SK-N-SH (cell line): ENCODE measurements at regions not wholly inside any gene's neighbourhood (a gene's known extent, or its start where the extent isn't known, plus 50 kb on each side); places are given as distances from the start of the nearest gene placed in this dataset.

Experiments
- CTCF ChIA-PET: fragments of 300-600, 350-600 bp; formaldehyde crosslinking; extraction: SDS; loops from one replicate; lab custom pipeline; 2021; lab: Yijun Ruan, JAX
- POLR2A ChIA-PET: fragments of 350-600 bp; sonication (Branson Sonifier 250); formaldehyde crosslinking; extraction: SDS; loops from one replicate; lab custom pipeline; 2020; ENCODE audit warnings: antibody characterized with exemption, inconsistent platforms; lab: Yijun Ruan, JAX
- DNase-seq: peaks from one replicate; pipeline ENCODE4 v3.0.0; 2012
- H2AFZ ChIP-seq: fragments of 200-600 bp; sonication (generic); 2 replicates; pipeline ENCODE4 v1.8.1; 2016; ENCODE audit warnings: antibody characterized with exemption, mild to moderate bottlenecking, low read depth
- H3F3A ChIP-seq: fragments of 200-600 bp; sonication (generic); replicated peaks from 2 replicates; pipeline ENCODE3; 2016; ENCODE audit warnings: antibody characterized with exemption, mild to moderate bottlenecking; ENCODE audit not compliant: insufficient read depth
- H3K27ac ChIP-seq, 2 experiments: fragments of 200-500 bp in 1 of 2; fragments of 200-600 bp in 1 of 2; sonication (Bioruptor generic) in 1 of 2; sonication (generic), shearing (Covaris generic) in 1 of 2; 2 replicates each; pipeline versions ENCODE4 v1.5.1 to v1.6.1; 2014 to 2016; ENCODE audit warnings: low read depth in 2 of 2, inconsistent platforms in 1 of 2, low read length in 1 of 2, mild to moderate bottlenecking in 1 of 2, mixed read lengths in 1 of 2
- H3K27me3 ChIP-seq: fragments of 200-600 bp; sonication (generic), shearing (Covaris generic); 2 replicates; pipeline ENCODE4 v1.6.1; 2016; ENCODE audit warnings: mixed run types; ENCODE audit not compliant: insufficient read depth
- H3K36me3 ChIP-seq, 2 experiments: fragments of 200-500 bp in 1 of 2; fragments of 200-600 bp in 1 of 2; sonication (Bioruptor generic) in 1 of 2; sonication (generic) in 1 of 2; replicated peaks in 1 of 2; 2 replicates each; pipeline versions ENCODE3 to v1.5.1; 2014 to 2016; ENCODE audit warnings: low read length in 1 of 2, mild to moderate bottlenecking in 1 of 2; ENCODE audit not compliant: insufficient read depth in 2 of 2, control insufficient read depth in 1 of 2
- H3K4me1 ChIP-seq, 2 experiments: fragments of 200-500 bp in 1 of 2; fragments of 200-600 bp in 1 of 2; sonication (Bioruptor generic) in 1 of 2; sonication (generic), shearing (Covaris generic) in 1 of 2; 2 replicates each; pipeline versions ENCODE4 v1.5.1 to v1.6.1; 2014 to 2016; ENCODE audit warnings: low read depth in 1 of 2, low read length in 1 of 2, mixed run types in 1 of 2; ENCODE audit not compliant: insufficient read depth in 2 of 2, control insufficient read depth in 1 of 2
- H3K4me2 ChIP-seq: fragments of 200-600 bp; sonication (generic), shearing (Covaris generic); 2 replicates; pipeline ENCODE4 v1.6.1; 2017; ENCODE audit warnings: mixed run types
- H3K4me3 ChIP-seq, 2 experiments: fragments of 200-500 bp in 1 of 2; fragments of 200-600 bp in 1 of 2; sonication (Bioruptor generic) in 1 of 2; sonication (generic), shearing (Covaris generic) in 1 of 2; 2 replicates each; pipeline versions ENCODE4 v1.5.1 to v1.8.1; 2014 to 2016; ENCODE audit warnings: low read depth in 2 of 2, inconsistent platforms in 1 of 2, low read length in 1 of 2, mild to moderate bottlenecking in 1 of 2, mixed read lengths in 1 of 2, moderate library complexity in 1 of 2
- H3K79me2 ChIP-seq: fragments of 200-600 bp; sonication (generic); 2 replicates; pipeline ENCODE4 v1.8.1; 2017; ENCODE audit warnings: mild to moderate bottlenecking; ENCODE audit not compliant: insufficient read depth
- H3K9ac ChIP-seq: fragments of 200-600 bp; sonication (generic); 2 replicates; pipeline ENCODE4 v1.6.1; 2017; ENCODE audit warnings: mixed run types
- H3K9me2 ChIP-seq: fragments of 200-600 bp; sonication (generic); 2 replicates; pipeline ENCODE4 v1.6.1; 2017; ENCODE audit warnings: mixed run types
- H3K9me3 ChIP-seq: fragments of 200-600 bp; sonication (generic); 2 replicates; pipeline ENCODE4 v1.6.1; 2017; ENCODE audit warnings: mixed run types, mild to moderate bottlenecking, moderate library complexity
- H4K20me1 ChIP-seq: fragments of 200-600 bp; sonication (generic); 2 replicates; pipeline ENCODE4 v1.6.1; 2017; ENCODE audit warnings: mild to moderate bottlenecking, mixed run types; ENCODE audit not compliant: insufficient read depth
- CHD2 ChIP-seq: fragments of 150-350 bp; IDR thresholded peaks from 2 replicates; pipeline ENCODE4 v1.6.1; 2018; ENCODE audit warnings: low read length; ENCODE audit not compliant: partially characterized antibody
- EP300 ChIP-seq, 2 experiments: IDR thresholded peaks; 2 replicates each; pipeline versions ENCODE4 v1.4.0 to v1.6.1; 2012; ENCODE audit warnings: borderline replicate concordance in 1 of 2, low read depth in 1 of 2, low read length in 1 of 2
- EZH2phosphoT487 ChIP-seq: fragments of 200-600 bp; sonication (generic); IDR thresholded peaks from 2 replicates; pipeline ENCODE4 v1.6.1; 2017; ENCODE audit warnings: low read depth, mixed run types, mild to moderate bottlenecking, antibody characterized with exemption, moderate library complexity, borderline replicate concordance
- GABPA ChIP-seq: IDR thresholded peaks from 2 replicates; pipeline ENCODE4 v1.4.0; 2012; ENCODE audit warnings: low read depth, mild to moderate bottlenecking
- GATA2 ChIP-seq: sonication (generic); formaldehyde crosslinking; IDR thresholded peaks from 2 replicates; pipeline ENCODE4 v1.5.0; 2020; ENCODE audit warnings: mild to moderate bottlenecking, missing genetic modification reagents
- JUND ChIP-seq: IDR thresholded peaks from 2 replicates; pipeline ENCODE4 v1.4.0; 2012
- MXI1 ChIP-seq: IDR thresholded peaks from 2 replicates; pipeline ENCODE4 v1.6.1; 2012; ENCODE audit warnings: mild to moderate bottlenecking, low read depth, low read length, improper control_type of control experiment
- NRF1 ChIP-seq: IDR thresholded peaks from 2 replicates; pipeline ENCODE4 v1.6.1; 2012; ENCODE audit warnings: low read depth, mild to moderate bottlenecking, low read length
- RAD21 ChIP-seq: IDR thresholded peaks from 2 replicates; pipeline ENCODE4 v1.6.1; 2012; ENCODE audit warnings: mild to moderate bottlenecking, low read length
- RCOR1 ChIP-seq: fragments of 150-350 bp; IDR thresholded peaks from 2 replicates; pipeline ENCODE4 v1.6.1; 2017; ENCODE audit warnings: antibody characterized with exemption, low read length
- REST ChIP-seq: IDR thresholded peaks from 2 replicates; pipeline ENCODE4 v1.6.1; 2012; ENCODE audit warnings: mild to moderate bottlenecking, low read depth, low read length, moderate library complexity
- RXRA ChIP-seq: IDR thresholded peaks from 2 replicates; pipeline ENCODE4 v1.4.0; 2012; ENCODE audit warnings: low read depth, mild to moderate bottlenecking, borderline replicate concordance
- SMC3 ChIP-seq: IDR thresholded peaks from 2 replicates; pipeline ENCODE4 v1.6.1; 2012; ENCODE audit warnings: low read depth, low read length, improper control_type of control experiment
- TAF1 ChIP-seq: IDR thresholded peaks from 2 replicates; pipeline ENCODE4 v1.6.1; 2012; ENCODE audit warnings: low read depth, mild to moderate bottlenecking, low read length, moderate library complexity, borderline replicate concordance
- TCF12 ChIP-seq: IDR thresholded peaks from 2 replicates; pipeline ENCODE4 v1.4.0; 2012
- YY1 ChIP-seq: IDR thresholded peaks from 2 replicates; pipeline ENCODE4 v1.4.0; 2012; ENCODE audit warnings: low read depth, mild to moderate bottlenecking
- WGBS: methylation state at CpG from one replicate; pipeline ENCODE4 v1.1.6; 2017; ENCODE audit warnings: low lambda C conversion rate; 5-methylcytosine and 5-hydroxymethylcytosine counted together
- TF ChIP-seq, protein P1 (sequence below): IDR thresholded peaks from 2 replicates; pipeline ENCODE4; 2012

DNA sequence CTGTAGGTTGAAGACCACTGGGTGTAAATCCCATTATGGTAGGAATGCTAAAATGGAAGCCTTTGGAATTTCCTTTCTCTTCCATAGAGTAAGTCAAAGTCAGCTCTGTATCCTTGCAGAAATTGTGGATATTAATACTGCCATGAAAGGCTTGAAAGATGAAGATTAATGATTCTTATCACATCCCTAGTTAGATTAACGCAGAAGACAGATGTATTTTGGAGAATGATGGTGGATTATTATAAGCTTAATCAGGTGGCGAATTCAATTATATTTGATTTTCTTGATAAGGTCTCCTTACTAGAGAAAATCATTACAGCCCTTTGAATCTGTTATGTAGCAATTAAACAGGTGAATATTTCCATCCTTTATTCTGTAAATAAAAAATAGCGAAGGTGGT is 270.1 kb downstream of the PHF14 start:
- H3K9me3 ChIP-seq, result no peaks in the 10 kb centered on the region
- CTCF ChIA-PET, result interaction anchor here (1.0 to 3.2 kb wide), 7 partner anchors 15 to 100 kb away, joined by 3 to 17 read pairs (median 5); no protein-coding TSS in a partner anchor
- no peaks in the 10 kb centered on the region for H3K9me2 ChIP-seq
- H3K79me2 ChIP-seq, result no peaks in the 10 kb centered on the region
- no peak overlapping the region for H2AFZ ChIP-seq
- H3K9ac ChIP-seq, result no peak overlapping the region
- H4K20me1 ChIP-seq, result no peaks in the 10 kb centered on the region
- H3K4me2 ChIP-seq, result no peak overlapping the region
- WGBS, result 49% methylated on average over 3 of the region's 3 CpGs
- peak; percentile 24 for DNase-seq
- H3F3A ChIP-seq, result no peaks in the 10 kb centered on the region
- peaks cover 0 to 3% of the 10 kb centered on the region in 2 experiments; a peak in 2 of 4 replicates for H3K4me1 ChIP-seq
- TF ChIP-seq TCF12 (no peak), YY1 (no peak), GATA2 (peak; percentile 73), EP300 (IDR thresholded peaks at IDR 0.05; ENCODE audit: borderline replicate concordance in 1 of 2, low read depth in 1 of 2, low read length in 1 of 2) (peak in 1 of 2 experiments; percentile 43; a peak in 1 of 4 replicates), RCOR1 (peak; percentile 77; the same call in 1 of the 2 replicates), CHD2 (peak; percentile 38)
- H3K27me3 ChIP-seq, result no peaks in the 10 kb centered on the region
- peak overlapping the region in 1 of 2 experiments; percentile 19; a peak in 1 of 4 replicates for H3K27ac ChIP-seq
- no peak overlapping the region for H3K4me3 ChIP-seq
- POLR2A ChIA-PET, result no interaction called here
- no peaks in the 10 kb centered on the region for H3K36me3 ChIP-seq

DNA sequence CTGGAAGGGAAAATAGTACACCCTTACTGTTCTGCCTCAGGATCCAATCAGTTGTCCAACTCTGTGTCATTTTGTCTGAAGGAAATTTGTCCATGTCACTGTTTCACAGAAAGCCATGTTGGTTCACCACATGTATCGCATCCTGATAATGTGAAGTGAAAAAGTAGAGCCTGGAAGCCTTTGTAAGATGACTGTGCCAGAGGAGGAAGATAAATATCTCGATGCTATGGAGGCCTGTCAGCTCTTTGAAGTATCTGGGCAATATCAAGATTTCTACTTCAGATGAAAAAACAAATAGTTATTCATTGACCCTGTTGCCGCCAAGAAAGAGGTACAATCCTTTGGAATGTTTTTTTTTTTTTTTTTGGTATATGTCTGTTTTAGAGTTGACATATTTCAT is 270.5 kb downstream of the PHF14 start:
- H4K20me1 ChIP-seq, result no peaks in the 10 kb centered on the region
- H3K79me2 ChIP-seq, result no peaks in the 10 kb centered on the region
- ChIA-PET CTCF (interaction anchor here (0.7 to 3.2 kb wide), 7 partner anchors 16 to 1248 kb away, joined by 3 to 17 read pairs (median 5); no protein-coding TSS in a partner anchor), POLR2A (no interaction called here)
- H3K4me1 ChIP-seq, result peaks cover 0 to 3% of the 10 kb centered on the region in 2 experiments; a peak in 2 of 4 replicates
- no peaks in the 10 kb centered on the region for H3F3A ChIP-seq
- H3K27me3 ChIP-seq, result no peaks in the 10 kb centered on the region
- no peaks in the 10 kb centered on the region for H3K9me3 ChIP-seq
- H3K9me2 ChIP-seq, result no peaks in the 10 kb centered on the region
- H2AFZ ChIP-seq, result no peak overlapping the region
- WGBS, result 34% methylated on average over 3 of the region's 3 CpGs
- TF ChIP-seq JUND (no peak), TCF12 (no peak), RAD21 (0 out of 2 replicates have a peak, but pooled peaks have one; percentile 6), EP300 (IDR thresholded peaks at IDR 0.05; ENCODE audit: borderline replicate concordance in 1 of 2, low read depth in 1 of 2, low read length in 1 of 2) (peak in 1 of 2 experiments; percentile 55; a peak in 1 of 4 replicates), GATA2 (peak; percentile 73), MXI1 (peak; percentile 53; the same call in 1 of the 2 replicates)
- H3K9ac ChIP-seq, result no peak overlapping the region
- peak overlapping the region in 1 of 2 experiments; percentile 19; a peak in 1 of 4 replicates for H3K27ac ChIP-seq
- no peak overlapping the region for H3K4me3 ChIP-seq
- no peak overlapping the region for H3K4me2 ChIP-seq
- peak; percentile 26 for DNase-seq
- H3K36me3 ChIP-seq, result no peaks in the 10 kb centered on the region

GRCh38 chr7:11247545-11247944 is 273.9 kb downstream of the PHF14 start:
- no peaks in the 10 kb centered on the region for H3K27me3 ChIP-seq
- TF ChIP-seq RAD21 (no peak), GABPA (no peak), RXRA (no peak), CHD2 (no peak), TAF1 (no peak), EZH2phosphoT487 (no peak), REST (no peak), NRF1 (no peak), SMC3 (no peak)
- TF ChIP-seq, protein P1, sequence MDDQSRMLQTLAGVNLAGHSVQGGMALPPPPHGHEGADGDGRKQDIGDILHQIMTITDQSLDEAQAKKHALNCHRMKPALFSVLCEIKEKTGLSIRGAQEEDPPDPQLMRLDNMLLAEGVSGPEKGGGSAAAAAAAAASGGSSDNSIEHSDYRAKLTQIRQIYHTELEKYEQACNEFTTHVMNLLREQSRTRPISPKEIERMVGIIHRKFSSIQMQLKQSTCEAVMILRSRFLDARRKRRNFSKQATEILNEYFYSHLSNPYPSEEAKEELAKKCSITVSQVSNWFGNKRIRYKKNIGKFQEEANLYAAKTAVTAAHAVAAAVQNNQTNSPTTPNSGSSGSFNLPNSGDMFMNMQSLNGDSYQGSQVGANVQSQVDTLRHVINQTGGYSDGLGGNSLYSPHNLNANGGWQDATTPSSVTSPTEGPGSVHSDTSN, result no peak
- WGBS, result 5% methylated on average over 1 of the region's 1 CpG
- H3K36me3 ChIP-seq, result no peaks in the 10 kb centered on the region
- no peak overlapping the region for H2AFZ ChIP-seq
- no peaks in the 10 kb centered on the region for H3K79me2 ChIP-seq
- POLR2A ChIA-PET, result no interaction called here
- H3K9me3 ChIP-seq, result no peaks in the 10 kb centered on the region
- DNase-seq, result no peak
- H3K9ac ChIP-seq, result no peak overlapping the region
- peaks cover 0 to 3% of the 10 kb centered on the region in 2 experiments; a peak in 2 of 4 replicates for H3K4me1 ChIP-seq
- no peak overlapping the region for H3K4me3 ChIP-seq
- no peaks in the 10 kb centered on the region for H4K20me1 ChIP-seq
- no peaks in the 10 kb centered on the region for H3K9me2 ChIP-seq
- no peaks in the 10 kb centered on the region for H3F3A ChIP-seq
- no peak overlapping the region for H3K27ac ChIP-seq
- no peak overlapping the region for H3K4me2 ChIP-seq
- CTCF ChIA-PET, result interaction anchor here (0.6 to 1.3 kb wide), 2 partner anchors 36 to 664 kb away, joined by 3 to 4 read pairs; no protein-coding TSS in a partner anchor
